Adrenal gland (tissue), 5 donors: ENCODE measurements at regions not wholly inside any gene's neighbourhood (a gene's known extent, or its start where the extent isn't known, plus 50 kb on each side); places are given as distances from the start of the nearest gene placed in this dataset.

Source experiments
- CTCF ChIP-seq, 6 experiments: fragments of 450-650 bp in 4 of 6; fragments of 200-600 bp in 2 of 6; sonication (generic) in 1 of 6; IDR thresholded peaks; 1 replicate in 5 of 6; 2 replicates in 1 of 6; pipeline versions ENCODE4 v1.5.1 to v1.8.0; 2016 to 2021; ENCODE audit warnings: antibody characterized with exemption in 6 of 6, mild to moderate bottlenecking in 2 of 6, moderate library complexity in 1 of 6
- POLR2A ChIP-seq, 2 donors: fragments of 450-650 bp; IDR thresholded peaks; one replicate each; pipeline ENCODE4 v1.6.1; 2017; ENCODE audit warnings: antibody characterized with exemption in 2 of 2, mild to moderate bottlenecking in 2 of 2, moderate library complexity in 1 of 2
- donor health status: DM: no; HTN: no; CAD: no.

- TF ChIP-seq CTCF (IDR thresholded peaks at IDR 0.05): no peak
- TF ChIP-seq POLR2A (IDR thresholded peaks at IDR 0.05): no peak
These were observed 244.9 kb downstream of the FAM43A start for GRCh38 chr3:194930377-194931204.
